ENCODE measurements at regions not wholly inside any gene's neighbourhood (a gene's known extent, or its start where the extent isn't known, plus 50 kb on each side); places are given as distances from the start of the nearest gene placed in this dataset.

GRCh38 chr6:14350210-14350609 is 232.6 kb downstream of the CD83 start:
- H3K27me3 ChIP-seq (ENCODE audit: control insufficient read depth, insufficient read depth, low read length) = no peaks in the 10 kb centered on the region; the same call in 1 of the 2 replicates
- intact Hi-C loops (cut with micrococcal nuclease; ENCODE audit: unreplicated experiment) = no loop called here
- ChIA-PET CTCF (no interaction called here), POLR2A (no interaction called here)
- no peak overlapping the region for H3K4me3 ChIP-seq (ENCODE audit: low read depth in 2 of 2, low read length in 2 of 2)
- no peaks in the 10 kb centered on the region for H3K9me3 ChIP-seq (ENCODE audit: control insufficient read depth, insufficient read depth, low read depth, low read length)
- no TSS peak for BruUV-seq (replicated peaks)
- ATAC-seq (no peak), DNase-seq (ENCODE audit: low read depth, low spot score) (no peak)
- no peaks in the 10 kb centered on the region for H3K4me1 ChIP-seq (ENCODE audit: control insufficient read depth, insufficient read depth, low read length)
- H3K27ac ChIP-seq (ENCODE audit: low read length) = no peak overlapping the region
- TF ChIP-seq CTCF (IDR thresholded peaks at IDR 0.05) = no peak
- no peak for TF ChIP-seq POLR2AphosphoS5 (IDR thresholded peaks at IDR 0.05; ENCODE audit: low read depth, low read length)
- TF ChIP-seq REST (IDR thresholded peaks at IDR 0.05; ENCODE audit: insufficient read depth in 1 of 2, low read depth in 2 of 2, low read length in 1 of 2) = no peak
- H3K36me3 ChIP-seq (ENCODE audit: control insufficient read depth, insufficient read depth, low read length) = no peaks in the 10 kb centered on the region
- in situ Hi-C loops (cut with HindIII; ENCODE audit: low pct_unique_long_range_greater_than_20kb, low sequenced_read_pairs) = no loop called here

GRCh38 chr6:14353281-14353680 is 235.7 kb downstream of the CD83 start:
- no peaks in the 10 kb centered on the region for H3K4me1 ChIP-seq (ENCODE audit: control insufficient read depth, insufficient read depth, low read length)
- no peak overlapping the region for H3K4me3 ChIP-seq (ENCODE audit: low read depth in 2 of 2, low read length in 2 of 2)
- H3K9me3 ChIP-seq (ENCODE audit: control insufficient read depth, insufficient read depth, low read depth, low read length) = no peaks in the 10 kb centered on the region
- H3K36me3 ChIP-seq (ENCODE audit: control insufficient read depth, insufficient read depth, low read length) = no peaks in the 10 kb centered on the region
- intact Hi-C loops (cut with micrococcal nuclease; ENCODE audit: unreplicated experiment) (no loop called here), in situ Hi-C loops (cut with HindIII; ENCODE audit: low pct_unique_long_range_greater_than_20kb, low sequenced_read_pairs) (no loop called here)
- H3K27ac ChIP-seq (ENCODE audit: low read length) = no peak overlapping the region
- no peak for TF ChIP-seq TCF7L2 (IDR thresholded peaks at IDR 0.05; ENCODE audit: low read depth, low read length)
- no peak for TF ChIP-seq REST (IDR thresholded peaks at IDR 0.05; ENCODE audit: insufficient read depth in 1 of 2, low read depth in 2 of 2, low read length in 1 of 2)
- no peak for TF ChIP-seq POLR2AphosphoS5 (IDR thresholded peaks at IDR 0.05; ENCODE audit: low read depth, low read length)
- no peak for TF ChIP-seq SIN3A (IDR thresholded peaks at IDR 0.05; ENCODE audit: borderline replicate concordance, insufficient read depth, low read depth, low read length)
- no peak for TF ChIP-seq CTCF (IDR thresholded peaks at IDR 0.05)
- ChIA-PET CTCF (no interaction called here), POLR2A (no interaction called here)
- no peaks in the 10 kb centered on the region for H3K27me3 ChIP-seq (ENCODE audit: control insufficient read depth, insufficient read depth, low read length)
- DNase-seq (ENCODE audit: low read depth, low spot score) (no peak), ATAC-seq (no peak)
- no TSS peak for BruUV-seq (replicated peaks)
